Uterus (tissue), 2 donors: ENCODE measurements at regions not wholly inside any gene's neighbourhood (a gene's known extent, or its start where the extent isn't known, plus 50 kb on each side); places are given as distances from the start of the nearest gene placed in this dataset.
"Not testable (repeated sequence)": the region's sequence is repeated elsewhere in the genome, so short reads cannot be mapped to it uniquely, and the experiment has no call there.

Experiments
- CTCF ChIP-seq, 4 experiments: fragments of 200-600 bp in 2 of 4; fragments of 450-650 bp in 2 of 4; sonication (generic) in 2 of 4; IDR thresholded peaks; one replicate each; pipeline ENCODE4 v1.5.1; 2016 to 2019; ENCODE audit warnings: antibody characterized with exemption in 4 of 4, mild to moderate bottlenecking in 2 of 4, moderate library complexity in 1 of 4
- POLR2A ChIP-seq, 2 donors: fragments of 450-650 bp; IDR thresholded peaks; one replicate each; pipeline ENCODE4 v1.6.1; 2016; ENCODE audit warnings: antibody characterized with exemption in 2 of 2, mild to moderate bottlenecking in 1 of 2, moderate library complexity in 1 of 2

GRCh38 chr6:84821314-84821713 lies 56.9 kb upstream of the TBX18 start:
- TF ChIP-seq CTCF, POLR2A (IDR thresholded peaks at IDR 0.05): not testable (repeated sequence)
